ENCODE measurements at regions not wholly inside any gene's neighbourhood (a gene's known extent, or its start where the extent isn't known, plus 50 kb on each side); places are given as distances from the start of the nearest gene placed in this dataset.

GRCh38 chr15:36392676-36393266 lies 186.7 kb upstream of the CDIN1 start:
- no peak overlapping the region for H3K4me3 ChIP-seq
- TF ChIP-seq POLR2A (IDR thresholded peaks at IDR 0.05) (no peak), POLR2AphosphoS5 (IDR thresholded peaks at IDR 0.05) (no peak), EP300 (IDR thresholded peaks at IDR 0.05) (no peak)
- TF ChIP-seq, protein P1, sequence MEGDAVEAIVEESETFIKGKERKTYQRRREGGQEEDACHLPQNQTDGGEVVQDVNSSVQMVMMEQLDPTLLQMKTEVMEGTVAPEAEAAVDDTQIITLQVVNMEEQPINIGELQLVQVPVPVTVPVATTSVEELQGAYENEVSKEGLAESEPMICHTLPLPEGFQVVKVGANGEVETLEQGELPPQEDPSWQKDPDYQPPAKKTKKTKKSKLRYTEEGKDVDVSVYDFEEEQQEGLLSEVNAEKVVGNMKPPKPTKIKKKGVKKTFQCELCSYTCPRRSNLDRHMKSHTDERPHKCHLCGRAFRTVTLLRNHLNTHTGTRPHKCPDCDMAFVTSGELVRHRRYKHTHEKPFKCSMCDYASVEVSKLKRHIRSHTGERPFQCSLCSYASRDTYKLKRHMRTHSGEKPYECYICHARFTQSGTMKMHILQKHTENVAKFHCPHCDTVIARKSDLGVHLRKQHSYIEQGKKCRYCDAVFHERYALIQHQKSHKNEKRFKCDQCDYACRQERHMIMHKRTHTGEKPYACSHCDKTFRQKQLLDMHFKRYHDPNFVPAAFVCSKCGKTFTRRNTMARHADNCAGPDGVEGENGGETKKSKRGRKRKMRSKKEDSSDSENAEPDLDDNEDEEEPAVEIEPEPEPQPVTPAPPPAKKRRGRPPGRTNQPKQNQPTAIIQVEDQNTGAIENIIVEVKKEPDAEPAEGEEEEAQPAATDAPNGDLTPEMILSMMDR (IDR thresholded peaks at IDR 0.05): no peak
- H3K27ac ChIP-seq: no peak overlapping the region
- H3K4me1 ChIP-seq: no peaks in the 10 kb centered on the region
- 41 to 72% methylated on average over 4 of the region's 4 CpGs for WGBS, 2 donors
- no peaks in the 10 kb centered on the region for H3K36me3 ChIP-seq
- DNase-seq: no peak
- intact Hi-C loops (cut with DNase I): no loop called here
- H3K27me3 ChIP-seq: no peaks in the 10 kb centered on the region
- no peaks in the 10 kb centered on the region for H3K9me3 ChIP-seq

DNA sequence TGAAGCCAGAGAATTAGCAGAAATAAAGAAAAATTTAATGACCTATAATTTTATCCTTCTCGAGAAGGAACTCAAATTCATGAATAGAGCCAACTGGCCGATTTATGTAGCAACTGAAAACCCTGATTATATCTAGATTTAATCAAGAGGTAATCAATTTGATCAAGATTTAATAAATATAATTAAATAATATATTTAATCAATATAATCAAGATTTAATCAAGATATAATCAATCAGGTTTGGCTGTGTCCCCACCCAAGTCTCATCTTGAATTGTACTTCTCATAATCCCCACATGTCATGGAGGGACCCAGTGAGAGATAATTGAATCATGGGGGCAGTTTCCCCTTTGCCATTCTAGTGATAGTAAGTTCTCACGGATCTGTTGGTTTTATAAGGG lies 181.2 kb upstream of the CDIN1 start:
- Histone ChIP-seq H3K9me3 (no peaks in the 10 kb centered on the region), H3K27ac (no peak overlapping the region), H3K4me3 (no peak overlapping the region), H3K36me3 (no peaks in the 10 kb centered on the region), H3K27me3 (no peaks in the 10 kb centered on the region), H3K4me1 (no peaks in the 10 kb centered on the region)
- intact Hi-C loops (cut with DNase I): no loop called here
- no peak for DNase-seq
- no peak for TF ChIP-seq POLR2A (IDR thresholded peaks at IDR 0.05)
- TF ChIP-seq EP300 (IDR thresholded peaks at IDR 0.05): no peak
- no peak for TF ChIP-seq POLR2AphosphoS5 (IDR thresholded peaks at IDR 0.05)
- WGBS, 2 donors: 83 to 89% methylated on average over 3 of the region's 3 CpGs

- H3K36me3 ChIP-seq: no peaks in the 10 kb centered on the region
- H3K4me3 ChIP-seq: no peak overlapping the region
- no peaks in the 10 kb centered on the region for H3K4me1 ChIP-seq
- TF ChIP-seq, protein P1 (IDR thresholded peaks at IDR 0.05): no peak
- no peak for TF ChIP-seq EP300 (IDR thresholded peaks at IDR 0.05)
- no peak for TF ChIP-seq POLR2AphosphoS5 (IDR thresholded peaks at IDR 0.05)
- TF ChIP-seq POLR2A (IDR thresholded peaks at IDR 0.05): no peak
- WGBS, 2 donors: 88 to 90% methylated on average over 9 of the region's 9 CpGs
- DNase-seq: no peak
- intact Hi-C loops (cut with DNase I): no loop called here
- H3K9me3 ChIP-seq: no peaks in the 10 kb centered on the region
- no peaks in the 10 kb centered on the region for H3K27me3 ChIP-seq
- H3K27ac ChIP-seq: no peak overlapping the region
Observed at GRCh38 chr15:36399276-36399675, 180.2 kb upstream of the CDIN1 start.

- no peaks in the 10 kb centered on the region for H3K4me1 ChIP-seq
- 81 to 87% methylated on average over 3 of the region's 3 CpGs for WGBS, 2 donors
- no peaks in the 10 kb centered on the region for H3K27me3 ChIP-seq
- intact Hi-C loops (cut with DNase I): no loop called here
- DNase-seq: no peak
- H3K27ac ChIP-seq: no peak overlapping the region
- H3K36me3 ChIP-seq: no peaks in the 10 kb centered on the region
- TF ChIP-seq EP300 (IDR thresholded peaks at IDR 0.05) (no peak), POLR2A (IDR thresholded peaks at IDR 0.05) (no peak), POLR2AphosphoS5 (IDR thresholded peaks at IDR 0.05) (no peak)
- TF ChIP-seq, protein P1 (IDR thresholded peaks at IDR 0.05): no peak
- H3K9me3 ChIP-seq: no peaks in the 10 kb centered on the region
- H3K4me3 ChIP-seq: no peak overlapping the region
Observed at GRCh38 chr15:36400936-36401585, 178.4 kb upstream of the CDIN1 start.

- Histone ChIP-seq H3K36me3 (no peaks in the 10 kb centered on the region), H3K4me3 (no peak overlapping the region), H3K27me3 (no peaks in the 10 kb centered on the region), H3K4me1 (no peaks in the 10 kb centered on the region), H3K9me3 (no peaks in the 10 kb centered on the region), H3K27ac (no peak overlapping the region)
- intact Hi-C loops (cut with DNase I): no loop called here
- TF ChIP-seq, protein P1 (IDR thresholded peaks at IDR 0.05): no peak
- no peak for DNase-seq
- 56 to 77% methylated on average over 3 of the region's 3 CpGs for WGBS, 2 donors
Observed at GRCh38 chr15:36401586-36401966, 177.8 kb upstream of the CDIN1 start.
